ENCODE measurements at regions not wholly inside any gene's neighbourhood (a gene's known extent, or its start where the extent isn't known, plus 50 kb on each side); places are given as distances from the start of the nearest gene placed in this dataset.
A peak's percentile ranks its signal among the peaks of the same experiment; 100 is the strongest.
"Not testable (repeated sequence)": the region's sequence is repeated elsewhere in the genome, so short reads cannot be mapped to it uniquely, and the experiment has no call there.

DNA sequence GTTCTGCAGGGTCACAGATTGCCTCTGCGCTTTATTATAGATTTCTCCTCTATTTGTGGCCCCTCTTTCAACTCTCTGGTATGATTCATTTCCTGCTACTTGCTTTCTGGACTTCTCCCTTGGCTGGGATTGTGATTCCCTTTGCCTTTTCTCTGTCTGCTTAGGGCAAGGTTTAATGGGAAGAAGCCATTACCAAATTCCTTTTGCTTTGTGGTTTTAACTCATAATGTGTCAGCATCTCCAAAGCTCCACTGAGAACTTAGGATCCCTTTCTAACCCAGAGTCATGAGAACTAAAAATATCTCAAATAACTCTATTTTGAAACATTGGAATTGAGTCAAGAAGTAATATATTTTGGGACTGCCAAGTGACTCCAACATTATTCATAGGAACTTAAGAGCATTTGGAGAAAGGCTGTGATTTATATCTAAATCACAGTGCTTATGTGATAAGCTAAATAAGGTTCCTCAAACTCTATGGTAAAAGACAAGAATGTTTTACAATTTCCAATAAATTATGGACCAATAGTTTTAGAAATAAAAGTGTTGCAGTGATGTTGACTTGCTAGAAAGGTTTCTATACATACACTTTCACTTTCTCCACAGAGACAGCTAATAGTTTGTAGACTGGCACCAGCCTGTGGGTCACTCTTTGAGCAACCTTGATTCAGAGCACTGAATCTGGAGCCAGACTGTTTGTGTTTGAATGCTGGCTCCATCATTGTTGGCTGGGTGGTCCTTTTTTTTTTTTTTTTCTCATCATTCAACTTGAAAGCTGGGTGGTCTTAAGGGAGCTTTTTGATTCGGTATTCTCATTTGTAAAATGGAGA lies 93.9 kb downstream of the DACT1 start:
- no peak for DNase-seq

GRCh38 chr14:58732387-58732786 lies 94.6 kb downstream of the DACT1 start:
- no peak for DNase-seq

DNA sequence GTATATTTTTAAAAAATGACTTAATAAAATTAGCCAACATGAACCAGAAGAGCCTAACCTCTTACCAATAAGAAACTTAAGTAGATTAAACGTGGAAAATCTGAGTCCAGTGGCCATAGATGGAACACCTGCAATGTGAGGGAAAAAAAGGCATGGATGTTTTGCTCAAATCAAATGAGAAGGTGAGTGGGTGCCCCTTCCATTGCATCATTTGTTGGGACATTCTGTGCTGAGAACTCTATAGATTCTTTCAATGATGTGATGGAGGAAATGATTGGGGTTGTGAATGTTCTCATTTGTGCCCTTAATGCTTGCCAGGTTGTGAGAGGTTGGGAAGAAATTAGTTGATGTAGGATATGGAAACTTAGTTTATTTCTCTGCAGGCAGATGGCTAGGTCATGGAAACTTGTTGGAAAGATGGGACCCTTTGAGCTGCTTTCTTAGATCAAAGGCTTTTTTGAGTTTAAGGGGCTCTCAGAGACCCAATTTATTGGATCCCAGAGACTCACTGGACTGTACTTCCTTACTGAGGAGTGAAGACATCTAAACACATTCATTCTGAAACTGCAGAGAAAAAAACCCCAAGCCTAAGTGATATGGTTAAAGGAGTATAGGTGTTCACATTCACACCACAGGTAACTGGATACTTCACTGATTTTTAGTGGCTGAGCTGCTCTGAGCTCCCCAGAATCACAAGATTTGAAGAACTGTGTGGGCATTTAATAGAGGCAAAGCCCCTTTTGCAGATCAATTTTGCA lies 95.9 kb downstream of the DACT1 start:
- DNase-seq, result no peak

DNA sequence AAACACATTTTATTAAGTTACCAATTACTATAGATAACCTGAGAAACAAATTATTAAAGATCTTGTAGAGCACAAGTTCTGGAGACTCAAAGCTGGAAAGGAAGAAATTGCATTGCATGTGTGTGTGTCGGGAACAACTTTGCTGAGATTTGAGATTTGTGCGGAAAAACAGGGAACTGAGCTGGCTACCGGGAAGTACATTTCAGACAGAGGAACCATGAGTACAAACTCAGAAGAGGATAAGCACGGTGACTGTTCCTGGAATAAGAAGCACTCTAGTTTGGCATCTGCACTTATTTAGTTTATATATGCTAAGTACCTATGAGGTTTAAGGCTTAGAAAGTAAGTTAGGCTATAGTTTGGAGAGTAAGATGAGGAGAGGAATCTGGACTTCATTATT lies 97.8 kb downstream of the DACT1 start:
- no peak for DNase-seq

GRCh38 chr14:58736606-58737005 lies 98.8 kb downstream of the DACT1 start:
- DNase-seq, result no peak

DNA sequence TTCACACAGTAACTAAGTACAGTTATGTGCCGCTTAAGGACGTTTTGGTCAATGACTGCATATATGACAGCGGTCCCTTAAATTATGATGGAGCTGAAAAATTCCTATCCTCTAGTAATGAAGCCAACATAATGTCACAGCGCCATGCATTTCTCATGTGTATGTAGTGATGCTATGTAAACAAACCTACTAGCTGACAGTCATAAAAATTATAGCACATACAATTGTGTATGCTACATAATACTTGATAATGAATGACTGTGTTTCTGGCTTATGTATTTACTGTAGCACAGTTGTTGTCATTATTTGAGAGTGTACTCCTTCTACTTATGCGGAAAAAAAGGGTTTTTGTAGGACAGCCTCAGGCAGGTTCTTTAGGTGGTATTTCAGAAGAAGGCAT lies 99.7 kb downstream of the DACT1 start:
- DNase-seq, result no peak

DNA sequence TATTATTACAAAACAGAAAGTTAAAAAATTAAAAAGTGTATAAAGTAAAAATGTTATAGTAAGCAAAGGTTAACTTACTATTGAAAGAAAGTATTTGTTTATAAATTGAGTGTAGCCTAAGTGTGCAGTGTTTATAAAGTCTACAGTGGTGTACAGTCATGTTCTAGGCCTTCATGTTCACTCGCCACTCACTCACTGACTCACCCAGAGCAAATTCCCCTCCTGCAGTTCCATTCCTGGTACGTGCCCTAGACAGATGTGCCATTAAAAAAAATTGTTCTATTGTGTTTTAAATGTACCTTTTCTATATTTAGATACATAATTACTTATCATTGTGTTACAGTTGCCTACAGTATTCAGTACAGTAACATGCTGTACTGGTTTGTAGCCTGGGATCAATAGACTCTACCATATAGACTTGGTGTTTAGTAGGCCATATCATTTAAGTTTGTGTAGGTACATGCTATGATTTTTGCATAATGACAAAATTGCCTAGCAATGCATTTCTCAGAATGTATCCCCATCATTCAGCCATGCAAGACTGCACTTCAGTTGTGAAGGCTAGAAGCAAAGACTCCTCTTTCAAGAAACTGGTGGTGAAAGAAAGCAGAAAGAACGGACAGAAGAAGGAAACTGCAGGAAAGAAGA lies 100.6 kb downstream of the DACT1 start:
- no peak for DNase-seq

GRCh38 chr14:58738876-58739275 lies 101.1 kb downstream of the DACT1 start:
- no peak for DNase-seq

GRCh38 chr14:58739674-58740073 lies 101.9 kb downstream of the DACT1 start:
- DNase-seq, result no peak

- no peak for DNase-seq
Observed at GRCh38 chr14:58740379-58740935, 102.7 kb downstream of the DACT1 start.

- no peak for DNase-seq
Observed at GRCh38 chr14:58744801-58745394, 107.1 kb downstream of the DACT1 start.

GRCh38 chr14:58746261-58746660 lies 108.5 kb downstream of the DACT1 start:
- DNase-seq, result no peak

DNA sequence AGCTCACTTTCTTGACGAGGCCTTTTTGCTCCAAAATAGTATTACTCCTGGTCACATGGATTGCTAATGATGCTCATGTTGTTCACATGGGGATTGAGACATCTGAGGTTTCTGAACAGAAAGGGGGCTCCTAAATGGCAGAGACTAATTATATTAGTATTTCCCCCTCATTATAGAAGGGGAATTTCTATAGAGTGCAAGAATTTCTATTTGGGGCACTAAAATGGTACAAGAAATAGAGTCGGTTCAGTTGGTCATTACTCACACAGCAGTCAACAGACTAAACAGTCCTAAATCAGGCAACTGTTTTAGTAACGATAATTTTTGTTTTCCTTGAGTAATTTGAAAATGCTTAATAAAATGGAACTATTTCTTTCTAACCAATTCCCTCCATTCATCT lies 108.9 kb downstream of the DACT1 start:
- no peak for DNase-seq

DNA sequence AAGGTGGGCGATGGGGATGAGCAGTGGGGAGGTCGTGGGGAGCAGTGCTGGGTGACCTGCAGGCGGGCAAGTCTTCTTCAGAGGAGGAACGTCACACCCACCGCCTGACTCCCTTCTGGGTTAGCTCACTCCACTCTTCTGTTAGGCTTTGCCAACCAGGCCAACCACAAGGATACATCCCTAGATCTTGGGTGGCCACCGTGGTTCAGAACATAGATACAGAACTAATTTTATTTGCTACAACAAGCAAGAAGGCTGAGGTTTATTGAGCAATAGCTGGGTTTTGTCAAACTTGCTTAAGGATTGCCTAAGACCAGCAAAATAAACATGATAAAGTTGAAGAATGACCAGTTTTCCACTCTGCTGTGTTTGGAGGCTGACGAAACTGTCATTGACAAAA lies 109.4 kb downstream of the DACT1 start:
- no peak for DNase-seq

DNA sequence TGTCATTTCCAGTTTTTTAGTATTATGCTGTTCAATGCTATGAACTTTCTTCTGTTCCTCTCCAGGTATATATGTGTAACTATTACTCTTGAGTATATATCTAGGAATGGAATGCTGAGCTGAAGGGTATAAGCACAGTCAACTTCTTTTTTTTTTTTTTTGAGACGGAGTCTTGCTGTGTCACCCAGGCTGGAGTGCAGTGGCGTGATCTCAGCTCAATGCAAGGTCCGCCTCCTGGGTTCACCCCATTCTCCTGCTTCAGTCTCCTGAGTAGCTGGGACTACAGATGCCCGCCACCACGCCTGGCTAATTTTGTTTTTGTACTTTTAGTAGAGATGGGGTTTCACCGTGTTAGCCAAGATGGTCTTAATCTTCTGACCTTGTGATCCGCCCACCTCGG lies 110.5 kb downstream of the DACT1 start:
- not testable (repeated sequence) for DNase-seq

DNA sequence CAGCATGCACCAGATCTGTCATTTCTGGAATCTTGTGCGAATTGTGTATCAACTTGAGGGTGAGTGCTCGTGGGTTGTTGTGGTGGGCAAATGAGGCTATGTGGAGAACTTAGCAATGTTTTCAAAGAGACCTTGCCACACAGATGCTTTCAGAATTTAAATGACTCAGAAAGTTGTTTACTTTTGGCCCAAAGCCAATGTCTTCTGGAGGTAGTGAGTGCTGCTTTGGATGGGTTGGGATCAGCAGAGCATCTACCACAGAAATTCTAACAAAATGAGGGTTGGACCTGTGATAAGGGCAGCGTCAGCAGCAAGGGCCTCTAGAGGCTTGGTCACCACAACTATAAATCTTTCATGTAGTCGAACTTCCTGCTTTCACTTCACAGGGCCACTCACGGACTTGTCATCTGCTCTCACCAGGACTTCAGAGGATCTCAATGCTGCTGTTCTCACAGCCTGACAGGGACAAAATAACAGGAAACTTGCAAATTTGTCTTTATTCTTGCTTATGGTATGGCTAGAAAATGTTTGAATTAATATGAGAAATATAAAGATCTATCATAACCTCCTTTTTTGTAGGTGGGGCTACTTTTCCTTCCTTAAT lies 111.4 kb downstream of the DACT1 start:
- DNase-seq, result peak in 1 of 2 donors; percentile 7

DNA sequence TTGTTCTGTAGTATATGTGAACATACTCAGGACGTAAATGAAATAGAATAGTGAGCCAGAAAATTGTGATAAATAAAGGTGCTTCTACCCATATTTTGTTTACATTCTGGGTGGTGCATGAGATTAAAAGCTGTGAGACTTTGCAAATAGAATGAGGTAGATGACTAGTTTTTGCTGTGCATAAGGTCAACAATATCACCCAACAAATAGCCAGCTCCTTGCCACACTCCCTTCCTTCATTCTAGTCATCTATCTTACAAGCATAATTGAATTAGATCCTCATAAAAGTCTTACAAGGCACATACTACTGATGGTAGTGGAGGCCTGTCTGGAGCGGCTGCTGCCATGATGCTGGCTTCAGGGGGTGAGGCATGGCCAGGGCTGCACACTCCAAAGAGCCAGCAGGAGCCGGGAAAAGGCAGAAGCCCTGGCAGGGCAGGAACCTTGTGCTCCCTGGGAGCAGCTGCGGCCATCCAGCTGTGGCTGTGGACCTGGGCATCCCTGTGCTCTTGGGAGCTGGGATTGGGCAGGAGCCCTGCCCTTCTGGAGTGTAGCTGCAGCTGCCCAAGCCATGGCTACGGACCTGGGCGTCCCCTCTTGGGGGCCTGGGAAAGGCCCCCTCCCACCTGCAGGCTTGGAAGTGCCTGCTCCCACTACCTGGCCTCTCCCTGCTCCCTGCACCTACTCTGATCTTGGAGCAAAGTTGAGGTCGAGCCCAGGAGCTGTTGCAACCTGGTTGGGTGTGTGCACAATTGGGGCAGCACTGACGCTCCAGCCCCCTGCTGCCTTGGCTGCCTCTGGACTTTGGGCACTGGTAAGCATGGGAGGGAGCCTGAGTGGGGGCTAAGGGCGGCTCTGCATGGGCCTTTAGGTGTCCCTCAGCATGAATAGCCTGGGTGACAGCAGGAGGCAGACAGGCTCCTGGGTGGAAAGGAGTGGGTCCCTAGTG lies 112.8 kb downstream of the DACT1 start:
- no peak for DNase-seq

DNA sequence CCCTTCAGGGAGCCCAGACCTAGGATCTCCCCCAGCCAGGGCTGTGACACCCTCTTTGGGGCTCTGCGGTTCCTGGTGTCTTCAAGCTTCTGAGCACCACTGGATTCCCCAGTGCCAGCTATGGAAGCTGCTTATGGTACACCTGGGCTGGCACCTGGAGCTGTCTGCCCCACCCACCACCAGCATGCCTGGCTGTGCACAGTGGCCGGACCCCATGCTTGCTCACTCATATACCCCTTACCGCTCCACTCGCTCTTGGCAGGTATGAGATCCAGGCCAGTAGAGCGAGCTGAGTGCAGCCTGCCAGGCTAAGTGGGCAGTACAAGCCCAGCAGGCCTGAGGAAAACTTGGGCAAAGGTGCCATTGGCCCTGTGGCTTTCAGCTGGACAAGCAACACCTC lies 114.0 kb downstream of the DACT1 start:
- DNase-seq, result no peak

DNA sequence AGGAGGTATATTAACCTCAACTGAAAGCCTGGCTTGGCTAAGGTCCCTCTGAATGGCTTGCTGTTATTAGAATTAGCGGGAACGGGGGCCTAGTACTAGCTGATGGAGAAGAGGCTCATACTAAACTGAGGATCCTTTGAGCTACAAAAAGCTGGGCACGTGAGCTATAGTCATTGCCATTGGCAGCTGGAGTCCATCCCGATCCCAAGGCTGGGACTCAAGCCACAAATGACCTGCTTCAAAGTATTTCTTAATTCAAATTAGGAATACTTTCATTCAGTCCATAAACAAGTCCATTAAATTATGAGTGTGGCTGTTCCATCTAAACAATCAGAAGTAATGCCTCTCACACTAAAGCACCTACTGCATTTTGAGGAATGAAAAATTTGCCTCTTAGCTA lies 114.5 kb downstream of the DACT1 start:
- DNase-seq, result no peak

DNA sequence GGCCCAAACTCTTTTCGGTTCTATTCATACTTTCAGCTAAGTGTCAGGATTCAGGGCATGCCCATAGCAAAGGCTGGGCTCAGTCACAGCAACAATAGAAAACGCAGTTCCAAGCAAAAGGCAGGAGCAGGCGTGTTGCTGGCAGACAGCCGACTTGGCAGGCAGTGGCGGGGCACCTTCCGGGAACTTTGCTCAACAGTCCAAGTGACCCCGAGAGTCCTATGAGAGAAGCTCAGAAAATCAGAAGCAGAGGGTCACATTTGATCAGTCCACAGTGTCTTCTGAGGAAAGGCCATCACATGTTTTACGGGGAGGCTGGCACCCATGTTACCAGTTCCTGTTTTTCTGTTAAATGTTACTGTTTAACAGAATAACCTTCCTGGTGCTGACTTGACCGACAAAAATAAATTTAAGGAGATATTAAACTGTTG lies 115.0 kb downstream of the DACT1 start:
- no peak for DNase-seq

All from stimulated activated CD4-positive, alpha-beta T cell treated with anti-CD3 and anti-CD28 coated beads, Interleukin-2, amount 100 ng/mL, for 48 hours (primary cell).